Cardiac fibroblast (primary cell): ENCODE measurements at regions not wholly inside any gene's neighbourhood (a gene's known extent, or its start where the extent isn't known, plus 50 kb on each side); places are given as distances from the start of the nearest gene placed in this dataset.

Experiments used
- DNase-seq, 2 donors: peaks; one replicate each; pipeline versions ENCODE4 v3.0.0 to v3.0.0-alpha.2; 2010; ENCODE audit warnings: low read depth in 2 of 2
- H3K4me3 ChIP-seq, 2 donors: replicated peaks in 1 of 2; 1 replicate in 1 of 2; 2 replicates in 1 of 2; pipeline ENCODE4 v1.5.1; 2011; ENCODE audit warnings: low read depth in 2 of 2, low read length in 2 of 2, mild to moderate bottlenecking in 2 of 2, moderate library complexity in 1 of 2
- TF ChIP-seq, protein P1 (sequence below): IDR thresholded peaks from one replicate; pipeline ENCODE4 v1.5.1; 2011; ENCODE audit warnings: low read depth, mild to moderate bottlenecking, low read length, inconsistent platforms

DNA sequence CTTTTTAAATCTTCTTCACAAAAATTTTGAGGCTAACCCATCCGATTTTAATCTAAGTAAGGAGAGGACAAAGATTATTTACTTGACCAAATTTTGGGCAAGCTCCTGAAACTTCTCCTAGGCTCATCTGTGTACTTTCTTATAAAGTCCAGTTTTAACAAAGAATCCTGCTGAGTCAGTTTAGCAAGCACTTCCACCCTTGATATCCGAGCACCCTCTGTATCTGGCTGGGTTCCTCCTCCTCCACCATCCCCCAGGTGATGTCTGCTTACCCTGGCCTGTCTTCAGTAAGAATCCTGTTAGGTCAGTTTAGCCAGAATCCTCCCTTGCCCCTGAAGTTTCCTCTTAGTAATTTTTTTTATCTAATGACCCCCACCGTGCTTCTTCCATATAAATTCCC lies 140.5 kb downstream of the PHLDA1 start:
- DNase-seq, result no peak
- no peak overlapping the region for H3K4me3 ChIP-seq
- TF ChIP-seq, protein P1, sequence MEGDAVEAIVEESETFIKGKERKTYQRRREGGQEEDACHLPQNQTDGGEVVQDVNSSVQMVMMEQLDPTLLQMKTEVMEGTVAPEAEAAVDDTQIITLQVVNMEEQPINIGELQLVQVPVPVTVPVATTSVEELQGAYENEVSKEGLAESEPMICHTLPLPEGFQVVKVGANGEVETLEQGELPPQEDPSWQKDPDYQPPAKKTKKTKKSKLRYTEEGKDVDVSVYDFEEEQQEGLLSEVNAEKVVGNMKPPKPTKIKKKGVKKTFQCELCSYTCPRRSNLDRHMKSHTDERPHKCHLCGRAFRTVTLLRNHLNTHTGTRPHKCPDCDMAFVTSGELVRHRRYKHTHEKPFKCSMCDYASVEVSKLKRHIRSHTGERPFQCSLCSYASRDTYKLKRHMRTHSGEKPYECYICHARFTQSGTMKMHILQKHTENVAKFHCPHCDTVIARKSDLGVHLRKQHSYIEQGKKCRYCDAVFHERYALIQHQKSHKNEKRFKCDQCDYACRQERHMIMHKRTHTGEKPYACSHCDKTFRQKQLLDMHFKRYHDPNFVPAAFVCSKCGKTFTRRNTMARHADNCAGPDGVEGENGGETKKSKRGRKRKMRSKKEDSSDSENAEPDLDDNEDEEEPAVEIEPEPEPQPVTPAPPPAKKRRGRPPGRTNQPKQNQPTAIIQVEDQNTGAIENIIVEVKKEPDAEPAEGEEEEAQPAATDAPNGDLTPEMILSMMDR, result no peak

DNA sequence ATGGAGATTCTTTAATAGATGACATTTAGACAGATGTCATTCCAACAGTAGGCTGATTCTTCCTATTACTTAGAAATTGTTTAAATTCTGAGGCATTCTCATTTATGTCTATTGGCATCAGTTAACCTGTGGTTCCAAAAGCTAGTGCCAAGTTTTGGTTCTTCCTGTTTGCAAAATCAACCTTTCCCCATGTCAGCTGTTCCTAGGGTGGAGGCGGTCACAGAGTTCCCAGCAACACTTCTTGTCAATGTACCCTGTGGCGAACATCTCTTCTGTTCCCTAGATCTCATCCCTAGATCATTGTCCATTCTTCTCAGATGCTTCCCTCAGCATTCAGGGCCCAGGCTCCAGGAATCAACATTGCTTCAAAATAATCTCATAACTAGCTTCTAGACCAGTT lies 140.9 kb downstream of the PHLDA1 start:
- H3K4me3 ChIP-seq, result no peak overlapping the region
- DNase-seq, result no peak
- TF ChIP-seq, protein P1, result no peak

DNA sequence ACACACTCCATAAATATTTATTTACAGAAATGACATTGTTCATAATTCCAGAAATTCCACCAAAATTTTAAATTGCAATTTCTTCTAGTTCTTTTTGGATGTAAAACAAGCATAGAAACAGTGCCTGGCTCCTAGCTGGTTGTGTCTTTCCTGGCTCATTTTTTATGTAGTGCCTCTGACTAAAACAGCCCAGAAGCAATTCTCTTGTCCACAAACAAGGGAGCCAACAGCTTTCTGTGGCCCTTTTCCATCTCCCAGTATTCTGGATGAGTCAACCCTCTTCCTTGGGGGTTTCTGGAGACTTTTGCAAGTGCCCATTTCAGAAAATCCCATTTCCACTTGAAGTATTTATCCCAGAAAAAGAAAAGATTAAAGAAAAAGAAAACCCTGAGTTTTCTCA lies 141.4 kb downstream of the PHLDA1 start:
- DNase-seq, result peak; percentile 22 to 49

DNA sequence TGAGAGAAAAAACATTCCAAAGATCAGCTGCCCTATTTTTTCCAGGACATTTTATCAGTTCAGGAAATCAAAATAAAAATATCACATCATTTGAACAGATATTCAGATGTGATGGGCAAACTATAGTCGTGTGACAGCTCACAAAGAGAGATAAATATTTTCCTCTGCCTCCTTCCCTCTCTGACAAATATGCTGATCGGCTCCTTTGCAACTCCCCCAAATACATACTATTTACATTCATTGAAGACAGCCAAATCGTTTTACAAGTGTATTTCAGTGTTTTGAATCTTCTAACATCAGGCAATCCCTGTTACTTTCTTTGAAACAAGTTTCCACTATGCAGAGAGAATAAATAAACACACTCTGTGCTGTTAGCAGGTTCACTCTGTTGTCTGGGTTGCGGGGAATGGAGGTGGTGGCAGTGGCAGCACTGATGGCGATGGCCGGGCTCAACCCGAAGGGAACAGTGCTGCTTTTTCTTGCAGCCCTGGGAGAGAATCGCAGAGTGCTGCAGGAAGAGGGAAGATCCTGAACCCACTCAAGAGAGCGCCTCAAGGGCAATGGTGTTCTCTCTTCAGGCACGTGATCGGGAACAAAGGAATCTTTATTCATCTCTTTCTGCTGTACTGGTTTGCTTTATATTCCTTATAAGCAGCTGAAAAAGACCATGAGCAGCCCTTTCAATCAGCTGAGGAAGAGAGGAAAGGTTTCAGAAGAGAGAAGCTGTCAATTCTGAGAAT lies 142.5 kb downstream of the PHLDA1 start:
- TF ChIP-seq, protein P1, result no peak
- H3K4me3 ChIP-seq, result no peak overlapping the region
- no peak for DNase-seq

More for the DNA sequence above, 141.4 kb downstream of the PHLDA1 start:
- TF ChIP-seq, protein P1, result no peak
- H3K4me3 ChIP-seq, result no peak overlapping the region

DNA sequence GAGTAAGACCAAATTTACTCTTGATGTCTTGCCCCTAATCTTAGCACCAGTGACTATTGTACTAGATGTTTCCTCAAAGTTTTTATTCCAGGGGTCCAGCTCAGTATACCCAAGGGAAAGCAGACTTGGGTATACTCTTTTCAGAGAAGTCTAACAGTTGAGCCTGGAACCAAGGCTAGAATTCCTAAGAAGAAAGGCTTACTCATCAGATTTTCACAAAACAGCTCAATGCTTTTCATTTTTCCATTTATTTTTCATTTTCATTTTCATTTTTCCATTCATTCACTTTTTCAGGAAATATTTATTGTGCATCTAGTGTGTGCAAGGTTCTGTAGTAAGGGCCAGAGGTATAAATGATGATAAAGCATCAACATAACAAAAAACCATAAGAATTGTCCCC lies 143.2 kb downstream of the PHLDA1 start:
- TF ChIP-seq, protein P1, result no peak
- no peak overlapping the region for H3K4me3 ChIP-seq
- DNase-seq, result no peak

DNA sequence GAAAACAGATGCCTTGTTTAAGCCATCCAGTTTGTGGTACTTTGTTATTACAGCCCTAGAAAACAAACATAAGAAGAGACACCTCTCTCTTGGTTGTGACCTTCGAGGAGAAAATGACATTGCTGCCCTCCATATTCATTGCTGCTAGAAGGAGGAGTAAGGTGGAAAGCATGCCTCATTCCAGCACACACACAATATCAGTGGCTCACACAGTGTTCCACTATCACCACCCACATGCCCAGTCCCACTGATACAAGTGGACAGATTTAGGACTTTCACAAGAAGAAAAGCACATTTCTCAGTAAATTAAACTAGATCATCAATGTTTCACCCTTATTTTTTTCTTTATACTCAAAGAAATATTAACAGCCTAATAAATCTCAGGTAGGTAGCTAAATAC lies 143.6 kb downstream of the PHLDA1 start:
- no peak for DNase-seq
- H3K4me3 ChIP-seq, result no peak overlapping the region
- TF ChIP-seq, protein P1, result no peak

DNA sequence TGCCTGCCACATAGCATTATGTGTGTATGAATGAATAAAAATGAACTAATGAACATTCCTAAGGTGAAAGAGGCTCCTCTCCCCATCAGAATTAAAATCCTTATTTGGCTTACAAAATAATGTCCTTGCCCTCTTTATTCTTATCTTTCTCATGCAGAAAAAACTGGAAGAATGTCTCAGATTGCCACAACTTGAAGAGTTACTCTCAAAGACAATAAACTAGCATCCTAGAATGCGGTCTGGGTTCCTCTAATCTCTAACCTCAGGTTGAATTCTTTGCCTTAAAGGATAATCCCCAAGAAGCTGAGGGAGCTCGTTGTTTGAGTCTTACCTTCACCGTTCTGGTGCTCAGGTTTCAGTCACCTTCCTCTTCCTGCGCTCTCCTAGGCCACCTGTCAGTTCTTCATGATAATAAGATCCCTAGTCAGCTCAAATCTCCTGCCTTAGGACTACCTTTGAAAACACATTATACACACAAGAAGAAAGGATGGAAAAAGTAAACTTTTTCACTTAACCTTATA lies 147.1 kb downstream of the PHLDA1 start:
- TF ChIP-seq, protein P1, result no peak
- H3K4me3 ChIP-seq, result no peak overlapping the region
- no peak for DNase-seq
